GM18873 (cell line): ENCODE measurements at regions not wholly inside any gene's neighbourhood (a gene's known extent, or its start where the extent isn't known, plus 50 kb on each side); places are given as distances from the start of the nearest gene placed in this dataset.

Source experiments
- ATAC-seq: cut with Tn5 transposase; IDR thresholded peaks from one replicate; pipeline ENCODE4 v1.9.1; 2021; ENCODE audit warnings: mild to moderate bottlenecking, moderate library complexity, moderate number of reproducible peaks; ENCODE audit not compliant: unreplicated experiment, low FRiP score

DNA sequence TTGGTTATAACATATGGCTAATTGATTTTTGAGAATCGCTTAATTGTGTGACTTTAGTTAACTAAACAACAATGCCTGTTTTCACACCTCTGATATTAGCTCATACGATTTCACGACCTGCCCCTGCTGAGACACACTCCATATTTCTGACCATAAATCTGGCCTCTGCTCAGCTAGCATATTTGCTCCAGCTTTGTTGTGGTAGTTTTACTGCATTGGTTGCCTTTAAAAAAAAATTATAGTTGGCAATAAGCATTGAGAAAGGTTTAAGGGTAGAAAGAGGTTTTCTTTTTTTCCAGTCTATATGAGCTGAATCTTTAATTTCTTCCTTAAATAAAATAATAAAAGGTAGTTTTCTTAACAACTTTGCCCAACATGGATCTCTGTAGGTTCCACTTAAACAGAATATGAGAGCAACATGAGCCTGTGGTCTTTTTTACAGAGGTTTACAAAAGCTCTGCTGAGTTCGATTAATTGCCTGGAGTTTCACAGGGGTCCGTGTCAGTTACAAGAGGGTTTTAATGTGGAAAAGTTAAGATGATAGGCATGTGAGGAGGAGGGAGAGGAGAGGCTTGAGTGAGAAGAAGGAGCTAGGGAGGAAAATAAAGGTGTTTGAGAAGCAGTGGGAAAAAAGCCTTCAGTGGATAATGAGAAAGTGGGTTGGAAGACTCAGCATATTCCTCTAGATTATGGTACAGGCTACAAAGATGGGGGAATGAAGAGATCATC is 318.2 kb downstream of the CXCL12 start:
- no peak for ATAC-seq

- no peak for ATAC-seq
Measured at GRCh38 chr10:44065788-44066526, 318.9 kb downstream of the CXCL12 start.

DNA sequence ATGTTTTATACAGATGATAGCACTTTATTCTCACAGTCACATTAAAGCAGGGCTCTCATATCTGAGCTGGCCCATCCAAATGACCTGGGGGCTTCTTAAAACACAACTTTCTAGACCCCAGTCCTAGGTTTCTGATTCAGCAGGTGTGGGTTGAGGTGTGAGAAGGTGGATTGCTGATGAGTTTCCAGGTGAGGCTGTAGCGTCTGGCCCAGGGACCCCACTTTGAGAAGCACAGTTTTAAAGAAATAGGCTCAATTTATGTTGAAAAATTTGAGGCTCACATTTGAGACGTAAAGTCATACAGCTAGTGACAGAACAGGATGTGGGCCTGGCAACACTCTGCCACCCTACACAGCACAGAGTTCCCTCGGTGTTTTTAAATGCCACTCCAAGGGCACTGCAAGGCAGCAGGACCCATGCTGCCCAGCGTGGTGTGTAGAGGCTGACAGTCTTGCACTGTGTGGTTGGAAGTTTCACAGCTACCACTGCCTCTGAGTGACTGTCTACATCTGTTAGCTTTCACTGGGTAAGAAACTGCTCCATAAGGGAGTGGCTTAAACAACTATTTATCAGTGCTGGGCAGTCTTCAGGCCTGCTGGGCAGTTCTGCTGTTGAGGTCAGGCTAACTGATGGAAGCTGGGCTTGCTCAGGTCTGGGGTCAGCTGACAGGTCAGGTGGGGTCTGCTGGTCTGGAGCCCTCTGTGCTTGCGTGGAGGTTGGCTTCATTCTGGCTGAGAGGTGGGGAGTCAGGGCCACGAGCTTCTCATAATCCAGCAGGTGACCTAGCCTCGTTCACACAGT is 319.7 kb downstream of the CXCL12 start:
- ATAC-seq = no peak

DNA sequence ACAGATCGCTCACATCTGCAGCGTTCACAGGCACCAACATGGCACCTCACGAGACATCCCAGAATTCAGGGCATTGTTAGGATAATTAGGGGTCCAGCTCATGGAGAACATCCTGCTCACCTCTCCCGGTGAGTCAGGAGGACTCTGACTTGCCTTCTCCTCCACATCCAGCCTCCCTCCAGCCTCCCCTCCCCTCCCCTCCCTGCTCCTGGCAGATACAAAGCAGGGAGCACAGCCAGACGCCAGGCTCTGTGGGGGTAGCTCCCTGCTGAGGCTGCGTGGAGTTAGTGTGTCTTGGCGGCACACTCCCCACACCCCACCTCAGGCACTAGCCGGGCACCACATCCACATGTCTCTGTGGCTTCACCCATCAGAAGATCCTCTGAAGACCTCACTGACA is 320.6 kb downstream of the CXCL12 start:
- no peak for ATAC-seq

DNA sequence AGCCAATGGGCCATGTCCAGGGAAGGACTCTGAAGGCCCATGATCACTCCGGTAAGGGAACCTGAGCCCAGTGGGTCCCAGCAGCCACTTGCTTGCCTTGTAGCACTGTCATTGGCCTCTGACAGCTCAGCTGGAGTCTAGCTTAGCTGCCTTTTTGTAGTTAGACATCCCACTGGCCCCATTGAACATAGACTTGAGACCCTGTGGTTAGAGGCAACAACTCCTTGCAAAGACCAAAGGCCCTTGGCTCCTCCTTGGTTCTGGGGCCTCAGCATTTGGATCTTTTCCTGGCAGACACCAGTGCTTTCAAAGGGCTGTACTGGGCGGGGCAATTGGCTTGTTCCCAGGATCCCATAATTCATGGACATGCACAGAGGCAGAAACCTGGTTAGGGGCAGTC is 321.2 kb downstream of the CXCL12 start:
- no peak for ATAC-seq

GRCh38 chr10:44060719-44061118 is 324.2 kb downstream of the CXCL12 start:
- ATAC-seq = no peak

GRCh38 chr10:44060221-44060620 is 324.7 kb downstream of the CXCL12 start:
- no peak for ATAC-seq

GRCh38 chr10:44058259-44058658 is 326.6 kb downstream of the CXCL12 start:
- no peak for ATAC-seq

GRCh38 chr10:44056967-44057805 is 327.7 kb downstream of the CXCL12 start:
- no peak for ATAC-seq

GRCh38 chr10:44056206-44056605 is 328.7 kb downstream of the CXCL12 start:
- ATAC-seq = no peak

DNA sequence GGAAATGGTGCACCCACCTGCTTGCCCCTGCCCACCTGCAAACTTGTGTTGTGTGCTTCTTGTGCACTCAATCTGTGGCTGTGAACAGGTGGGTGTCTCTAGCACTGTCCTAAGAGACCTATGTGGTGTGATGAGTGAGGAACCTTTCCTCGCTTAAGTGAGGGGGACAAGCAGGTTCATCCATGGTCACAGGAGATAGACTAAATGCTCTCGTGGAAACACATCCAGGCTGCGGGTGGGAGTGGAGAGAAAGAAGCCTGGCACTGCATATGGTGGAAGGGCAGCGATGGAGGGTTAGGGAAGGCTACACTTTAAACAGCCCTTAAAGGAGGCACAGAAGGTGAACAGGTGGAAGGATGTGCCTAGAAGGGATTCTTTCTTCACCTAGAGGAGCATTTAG is 330.9 kb downstream of the CXCL12 start:
- no peak for ATAC-seq

DNA sequence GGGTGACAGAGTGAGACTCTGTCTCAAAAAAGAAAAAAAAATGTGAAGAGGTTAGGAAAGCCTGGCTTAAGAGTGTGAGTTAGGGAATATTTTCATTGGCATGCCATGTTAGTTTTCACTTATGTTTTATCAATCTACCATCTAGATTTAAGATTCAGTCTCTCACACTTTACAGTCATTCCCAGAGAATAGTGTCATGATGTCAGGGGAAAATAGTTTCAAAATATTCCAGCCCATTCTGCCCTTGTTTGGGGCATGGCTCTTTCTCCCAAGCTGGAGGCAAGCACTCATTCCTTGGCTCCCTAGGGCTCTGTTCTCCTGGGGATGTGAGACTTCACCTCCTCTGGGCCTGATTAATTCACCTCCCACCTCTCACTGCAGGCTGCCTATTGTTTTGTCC is 331.5 kb downstream of the CXCL12 start:
- ATAC-seq = no peak

DNA sequence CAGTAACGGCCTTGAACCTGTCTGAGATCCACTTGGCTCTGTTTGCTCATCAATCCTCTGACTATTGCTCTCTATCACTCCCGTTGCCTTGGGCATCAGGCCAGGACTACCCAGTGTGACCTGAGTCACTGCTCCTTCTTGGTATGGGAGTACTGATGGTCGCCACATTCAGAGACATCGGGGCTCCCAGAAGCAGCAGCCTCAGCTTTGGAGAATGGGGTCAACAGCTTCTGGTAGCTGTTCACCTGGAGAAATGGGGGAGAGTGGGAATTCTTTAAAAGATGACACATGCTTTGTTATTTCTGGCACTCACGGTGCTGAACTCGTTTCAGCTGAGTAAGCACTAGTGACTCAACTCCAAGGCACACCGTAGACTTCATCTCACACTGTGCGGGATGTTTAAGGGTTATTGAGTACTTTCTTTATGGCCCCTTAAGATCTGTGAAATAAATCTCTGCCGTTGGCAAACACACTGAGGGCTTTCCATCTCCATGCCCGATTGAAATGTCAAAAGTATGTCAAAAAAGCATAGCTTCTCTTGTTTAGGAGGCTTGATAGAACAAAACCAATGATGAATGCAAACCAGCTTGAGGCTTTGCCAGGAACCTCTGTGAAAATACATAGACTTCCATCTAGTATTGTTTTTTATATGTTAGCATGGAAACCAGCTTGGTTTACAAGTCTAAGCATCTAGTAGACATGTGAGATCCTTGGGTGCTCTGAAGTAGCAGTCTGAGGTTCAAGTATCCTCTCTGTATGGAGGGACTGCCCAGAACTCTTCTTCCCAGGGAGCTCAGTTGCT is 333.1 kb downstream of the CXCL12 start:
- no peak for ATAC-seq

DNA sequence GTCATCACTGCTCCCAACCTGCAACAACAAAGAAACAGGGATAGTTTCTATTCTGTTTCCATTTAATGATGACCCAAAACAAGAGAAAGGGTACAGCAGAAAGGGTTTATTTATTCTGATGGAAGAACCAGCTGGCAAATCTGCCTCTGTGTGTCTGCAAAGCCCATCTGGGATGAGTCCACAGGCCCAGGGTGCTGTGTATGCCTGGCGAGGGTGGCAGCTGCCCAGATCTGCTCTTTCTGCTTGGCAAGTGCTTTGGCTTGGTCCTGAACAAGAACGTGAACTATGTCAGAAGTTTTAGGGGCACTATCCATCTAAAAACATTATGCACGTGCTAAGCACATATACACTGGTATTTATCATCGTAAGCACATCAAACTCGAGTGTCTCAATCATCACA is 333.8 kb downstream of the CXCL12 start:
- ATAC-seq = no peak

DNA sequence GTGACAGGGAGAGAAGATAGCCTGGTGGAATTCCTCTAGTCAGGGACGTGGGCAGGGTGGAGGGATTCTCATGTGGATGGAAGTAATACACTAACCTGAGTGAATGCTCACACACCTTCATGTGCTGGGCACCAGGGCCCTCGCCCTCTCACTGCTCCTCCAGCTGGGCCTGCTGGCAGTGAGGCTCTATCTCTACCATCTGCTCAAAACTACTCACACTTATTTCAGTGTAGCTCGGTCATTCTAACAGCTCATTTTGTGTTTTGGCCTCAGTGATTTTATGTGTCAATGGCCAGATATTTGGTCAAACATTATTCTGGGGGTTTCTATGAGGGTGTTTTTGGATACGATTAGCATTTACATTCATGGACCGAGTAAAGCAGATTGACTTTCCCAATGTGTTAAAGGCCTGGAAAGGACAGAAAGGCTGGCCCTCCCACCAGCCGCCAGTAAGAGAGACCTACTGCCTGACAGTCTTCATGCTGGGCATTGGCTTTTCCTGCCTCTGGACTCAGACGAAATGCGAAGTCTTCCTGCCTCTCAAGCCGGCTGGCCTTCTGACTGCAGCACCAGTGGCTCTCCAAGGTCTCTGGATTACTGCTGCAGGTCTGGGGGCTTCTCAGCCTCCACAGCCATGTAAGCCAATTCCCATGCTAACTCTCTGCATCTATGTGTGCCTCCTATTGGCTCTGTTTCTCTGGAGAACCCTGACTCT is 335.4 kb downstream of the CXCL12 start:
- no peak for ATAC-seq

DNA sequence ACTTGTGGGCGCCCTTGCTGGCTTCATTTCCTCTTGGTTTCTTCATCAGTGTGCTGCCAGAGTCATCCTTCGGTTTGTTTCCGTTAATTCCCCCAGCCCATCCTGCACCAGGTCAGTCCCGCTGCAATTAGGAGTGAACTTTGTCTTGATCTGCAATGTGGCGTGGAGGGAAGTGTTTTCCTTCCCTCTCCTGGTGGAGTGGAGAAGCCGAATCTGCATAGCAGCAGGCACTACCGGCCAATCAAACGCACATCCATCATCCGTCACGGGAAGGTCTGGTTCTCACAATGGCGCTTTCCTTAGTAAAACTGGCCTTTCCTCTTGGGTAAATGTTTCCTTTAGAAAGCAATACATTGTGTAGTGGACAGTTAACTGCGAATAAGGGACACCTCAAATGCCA is 337.5 kb downstream of the CXCL12 start:
- ATAC-seq = no peak

DNA sequence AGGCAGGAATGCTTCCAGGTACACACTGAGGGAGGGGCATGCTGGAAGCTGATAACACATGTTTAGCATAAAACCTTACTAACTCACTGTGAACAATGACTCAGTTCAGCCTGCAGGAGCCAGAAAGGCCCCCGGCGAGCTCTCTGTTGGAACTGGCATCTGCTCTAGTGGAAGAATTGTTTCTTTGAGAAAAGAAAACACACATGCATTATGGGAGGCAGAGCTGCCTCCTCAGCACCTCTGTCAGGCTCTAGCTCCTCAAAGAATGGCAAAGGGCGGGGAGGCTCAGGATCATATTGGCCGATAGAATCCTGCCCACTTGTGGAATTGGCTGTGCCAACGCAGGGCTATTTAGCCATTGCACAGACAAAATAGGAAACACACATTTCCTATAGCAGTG is 338.3 kb downstream of the CXCL12 start:
- ATAC-seq = no peak

DNA sequence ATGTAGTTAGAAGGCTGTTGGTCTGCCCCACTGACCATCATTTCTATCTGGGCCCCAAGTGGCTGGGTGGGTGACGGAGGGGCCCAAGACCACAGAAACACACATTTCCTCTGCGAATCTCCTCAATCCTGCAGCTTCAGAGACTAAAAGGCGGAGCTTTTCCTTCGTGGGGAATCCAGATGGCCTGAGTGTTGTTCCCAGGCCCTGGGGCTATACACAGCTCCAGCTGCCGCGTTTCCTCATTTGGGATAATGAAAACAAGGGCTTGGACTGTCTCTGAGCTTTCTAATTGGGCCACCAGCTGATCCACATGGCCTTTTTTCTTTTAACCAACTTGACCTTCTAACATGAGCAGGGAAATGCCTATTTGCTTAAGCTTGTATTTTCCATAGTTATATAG is 339.9 kb downstream of the CXCL12 start:
- no peak for ATAC-seq

- ATAC-seq = no peak
Measured at GRCh38 chr10:44044549-44044948, 340.3 kb downstream of the CXCL12 start.
